GM10266 (cell line): ENCODE measurements at regions not wholly inside any gene's neighbourhood (a gene's known extent, or its start where the extent isn't known, plus 50 kb on each side); places are given as distances from the start of the nearest gene placed in this dataset.

Experiments used
- DNase-seq: peaks from one replicate; pipeline ENCODE4 v3.0.0; 2012; ENCODE audit errors: extremely low spot score
- TF ChIP-seq, protein P1 (sequence below): IDR thresholded peaks from 2 replicates; pipeline ENCODE4 v1.5.1; 2012; ENCODE audit warnings: mild to moderate bottlenecking, low read depth; ENCODE audit not compliant: control insufficient read depth, insufficient read depth; ENCODE audit errors: missing control alignments

GRCh38 chr18:10400534-10401307 is 53.7 kb upstream of the APCDD1 start:
- TF ChIP-seq, protein P1, sequence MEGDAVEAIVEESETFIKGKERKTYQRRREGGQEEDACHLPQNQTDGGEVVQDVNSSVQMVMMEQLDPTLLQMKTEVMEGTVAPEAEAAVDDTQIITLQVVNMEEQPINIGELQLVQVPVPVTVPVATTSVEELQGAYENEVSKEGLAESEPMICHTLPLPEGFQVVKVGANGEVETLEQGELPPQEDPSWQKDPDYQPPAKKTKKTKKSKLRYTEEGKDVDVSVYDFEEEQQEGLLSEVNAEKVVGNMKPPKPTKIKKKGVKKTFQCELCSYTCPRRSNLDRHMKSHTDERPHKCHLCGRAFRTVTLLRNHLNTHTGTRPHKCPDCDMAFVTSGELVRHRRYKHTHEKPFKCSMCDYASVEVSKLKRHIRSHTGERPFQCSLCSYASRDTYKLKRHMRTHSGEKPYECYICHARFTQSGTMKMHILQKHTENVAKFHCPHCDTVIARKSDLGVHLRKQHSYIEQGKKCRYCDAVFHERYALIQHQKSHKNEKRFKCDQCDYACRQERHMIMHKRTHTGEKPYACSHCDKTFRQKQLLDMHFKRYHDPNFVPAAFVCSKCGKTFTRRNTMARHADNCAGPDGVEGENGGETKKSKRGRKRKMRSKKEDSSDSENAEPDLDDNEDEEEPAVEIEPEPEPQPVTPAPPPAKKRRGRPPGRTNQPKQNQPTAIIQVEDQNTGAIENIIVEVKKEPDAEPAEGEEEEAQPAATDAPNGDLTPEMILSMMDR: no peak
- no peak for DNase-seq

- DNase-seq: no peak
- TF ChIP-seq, protein P1: no peak
Measured at GRCh38 chr18:10401521-10401920, 52.9 kb upstream of the APCDD1 start.

DNA sequence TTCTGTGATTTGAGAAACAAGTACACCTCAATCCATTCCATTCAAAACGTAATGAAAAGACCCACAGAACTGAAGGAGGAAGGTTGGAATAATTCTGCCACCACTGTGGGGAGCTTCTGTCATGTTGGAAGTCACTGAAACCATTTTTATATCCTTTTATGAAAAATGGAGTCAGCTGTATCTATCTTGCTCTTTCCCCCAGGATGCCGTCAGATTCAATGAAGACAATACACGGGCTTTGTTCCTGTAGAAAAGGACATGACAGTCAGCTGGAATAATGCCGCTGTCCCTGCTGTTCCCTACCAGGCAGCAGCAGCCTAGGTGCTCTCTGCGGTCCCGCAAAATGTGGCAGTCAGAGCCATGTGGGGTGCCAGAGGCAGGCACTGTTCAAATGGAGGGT is 52.5 kb upstream of the APCDD1 start:
- TF ChIP-seq, protein P1: no peak
- no peak for DNase-seq

GRCh38 chr18:10402871-10403559 is 51.4 kb upstream of the APCDD1 start:
- no peak for DNase-seq
- TF ChIP-seq, protein P1: no peak

GRCh38 chr18:10403708-10404107 is 50.7 kb upstream of the APCDD1 start:
- TF ChIP-seq, protein P1: no peak
- DNase-seq: no peak

DNA sequence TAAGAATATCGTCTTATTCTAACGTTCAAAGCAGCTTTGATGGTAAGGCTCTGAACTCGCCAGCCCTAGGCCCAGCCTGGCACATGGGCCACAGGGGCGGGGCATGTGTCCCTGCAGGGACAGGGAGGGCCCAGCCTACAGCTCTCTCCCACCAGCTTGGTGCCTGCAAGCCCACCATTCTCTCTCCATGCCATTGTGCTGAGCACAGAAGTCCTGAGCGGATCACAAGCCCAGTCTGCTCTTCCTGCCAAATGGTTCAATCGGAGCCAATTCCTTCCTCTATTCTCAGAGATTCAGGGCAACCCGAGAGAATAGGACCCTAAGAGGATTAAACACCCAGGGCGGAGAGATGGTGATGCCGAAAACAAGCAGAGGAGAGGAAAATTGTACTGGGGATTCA is 50.3 kb upstream of the APCDD1 start:
- TF ChIP-seq, protein P1: no peak
- DNase-seq: no peak
